ENCODE measurements at regions not wholly inside any gene's neighbourhood (a gene's known extent, or its start where the extent isn't known, plus 50 kb on each side); places are given as distances from the start of the nearest gene placed in this dataset.
"Not testable (repeated sequence)": the region's sequence is repeated elsewhere in the genome, so short reads cannot be mapped to it uniquely, and the experiment has no call there.

- Histone ChIP-seq H3K27me3 (no peaks in the 10 kb centered on the region), H3K36me3 (replicated peaks in 1 of 2) (no peaks in the 10 kb centered on the region), H3K9me3 (replicated peaks in 1 of 3) (no peaks in the 10 kb centered on the region), H3K4me3 (no peak overlapping the region), H3K4me1 (replicated peaks in 1 of 2) (no peaks in the 10 kb centered on the region), H3K27ac (no peak overlapping the region)
- no peak for DNase-seq
- WGBS, 4 donors: 33 to 50% (median 38%) methylated on average over 2 of the region's 2 CpGs
- intact Hi-C loops (cut with DNase I): no loop called here
- TF ChIP-seq POLR2A (IDR thresholded peaks at IDR 0.05) (no peak), CTCF (IDR thresholded peaks at IDR 0.05) (no peak)
Measured at GRCh38 chr4:187000281-187000680, 276.6 kb upstream of the FAT1 start.

- DNase-seq; H3K27ac ChIP-seq; intact Hi-C loops (cut with DNase I); H3K4me3 ChIP-seq; H3K36me3 ChIP-seq (replicated peaks in 1 of 2); H3K27me3 ChIP-seq; H3K4me1 ChIP-seq (replicated peaks in 1 of 2); H3K9me3 ChIP-seq (replicated peaks in 1 of 3): not testable (repeated sequence)
- WGBS, 4 donors: 86 to 95% (median 89%) methylated on average over 6 of the region's 6 CpGs
Measured at GRCh38 chr4:187002133-187002532, 278.5 kb upstream of the FAT1 start.

GRCh38 chr4:187004628-187005027 is 281.0 kb upstream of the FAT1 start:
- TF ChIP-seq CTCF (IDR thresholded peaks at IDR 0.05) (no peak), POLR2A (IDR thresholded peaks at IDR 0.05) (no peak)

GRCh38 chr4:187006189-187006618 is 282.5 kb upstream of the FAT1 start:
- DNase-seq: no peak
- 38 to 55% (median 52%) methylated on average over 3 of the region's 3 CpGs for WGBS, 4 donors
- H3K27ac ChIP-seq: no peak overlapping the region
- H3K9me3 ChIP-seq (replicated peaks in 1 of 3): no peaks in the 10 kb centered on the region
- no peaks in the 10 kb centered on the region for H3K4me1 ChIP-seq (replicated peaks in 1 of 2)
- intact Hi-C loops (cut with DNase I): no loop called here
- TF ChIP-seq CTCF (IDR thresholded peaks at IDR 0.05) (no peak), POLR2A (IDR thresholded peaks at IDR 0.05) (no peak)
- H3K4me3 ChIP-seq: no peak overlapping the region
- no peaks in the 10 kb centered on the region for H3K36me3 ChIP-seq (replicated peaks in 1 of 2)
- no peaks in the 10 kb centered on the region for H3K27me3 ChIP-seq

More at GRCh38 chr4:187004628-187005027, 281.0 kb upstream of the FAT1 start:
- 54 to 71% (median 59%) methylated on average over 2 of the region's 2 CpGs for WGBS, 4 donors
- Histone ChIP-seq H3K27me3 (no peaks in the 10 kb centered on the region), H3K4me1 (replicated peaks in 1 of 2) (no peaks in the 10 kb centered on the region), H3K27ac (no peak overlapping the region), H3K4me3 (no peak overlapping the region), H3K9me3 (replicated peaks in 1 of 3) (no peaks in the 10 kb centered on the region), H3K36me3 (replicated peaks in 1 of 2) (no peaks in the 10 kb centered on the region)
- intact Hi-C loops (cut with DNase I): no loop called here
- DNase-seq: no peak

GRCh38 chr4:187010052-187010451 is 286.4 kb upstream of the FAT1 start:
- no peaks in the 10 kb centered on the region for H3K9me3 ChIP-seq (replicated peaks in 1 of 3)
- no peaks in the 10 kb centered on the region for H3K4me1 ChIP-seq (replicated peaks in 1 of 2)
- TF ChIP-seq CTCF (IDR thresholded peaks at IDR 0.05): no peak
- TF ChIP-seq POLR2A (IDR thresholded peaks at IDR 0.05): no peak
- no peaks in the 10 kb centered on the region for H3K36me3 ChIP-seq (replicated peaks in 1 of 2)
- 68 to 80% (median 71%) methylated on average over 3 of the region's 3 CpGs for WGBS, 4 donors
- H3K27me3 ChIP-seq: no peaks in the 10 kb centered on the region
- intact Hi-C loops (cut with DNase I): no loop called here
- no peak for DNase-seq
- H3K4me3 ChIP-seq: no peak overlapping the region
- no peak overlapping the region for H3K27ac ChIP-seq
